ENCODE measurements at regions not wholly inside any gene's neighbourhood (a gene's known extent, or its start where the extent isn't known, plus 50 kb on each side); places are given as distances from the start of the nearest gene placed in this dataset.

DNA sequence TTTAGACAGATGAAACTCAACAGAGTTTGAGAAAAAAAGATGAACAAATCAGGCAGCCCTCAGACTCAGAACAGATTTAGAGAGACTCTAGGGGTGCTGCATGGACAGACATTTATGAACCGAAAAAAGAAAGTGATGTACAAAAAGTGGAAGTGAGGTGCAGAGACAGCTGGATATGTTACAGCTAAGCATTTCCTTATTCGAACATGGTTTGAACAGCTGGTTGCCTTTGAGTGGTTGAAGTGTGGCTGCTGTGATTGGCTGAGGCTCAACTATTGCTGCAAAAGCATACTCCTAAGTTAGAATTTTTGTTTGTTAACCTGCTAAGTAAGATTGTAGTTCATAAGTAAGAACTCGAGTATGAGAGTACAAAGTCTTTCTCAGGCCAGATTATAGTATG is 331.5 kb upstream of the PABPC4L start:
- no peak for TF ChIP-seq POLR2A (IDR thresholded peaks at IDR 0.05)
- TF ChIP-seq, protein P1, sequence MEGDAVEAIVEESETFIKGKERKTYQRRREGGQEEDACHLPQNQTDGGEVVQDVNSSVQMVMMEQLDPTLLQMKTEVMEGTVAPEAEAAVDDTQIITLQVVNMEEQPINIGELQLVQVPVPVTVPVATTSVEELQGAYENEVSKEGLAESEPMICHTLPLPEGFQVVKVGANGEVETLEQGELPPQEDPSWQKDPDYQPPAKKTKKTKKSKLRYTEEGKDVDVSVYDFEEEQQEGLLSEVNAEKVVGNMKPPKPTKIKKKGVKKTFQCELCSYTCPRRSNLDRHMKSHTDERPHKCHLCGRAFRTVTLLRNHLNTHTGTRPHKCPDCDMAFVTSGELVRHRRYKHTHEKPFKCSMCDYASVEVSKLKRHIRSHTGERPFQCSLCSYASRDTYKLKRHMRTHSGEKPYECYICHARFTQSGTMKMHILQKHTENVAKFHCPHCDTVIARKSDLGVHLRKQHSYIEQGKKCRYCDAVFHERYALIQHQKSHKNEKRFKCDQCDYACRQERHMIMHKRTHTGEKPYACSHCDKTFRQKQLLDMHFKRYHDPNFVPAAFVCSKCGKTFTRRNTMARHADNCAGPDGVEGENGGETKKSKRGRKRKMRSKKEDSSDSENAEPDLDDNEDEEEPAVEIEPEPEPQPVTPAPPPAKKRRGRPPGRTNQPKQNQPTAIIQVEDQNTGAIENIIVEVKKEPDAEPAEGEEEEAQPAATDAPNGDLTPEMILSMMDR (IDR thresholded peaks at IDR 0.05 in 4 of 5, conservative IDR thresholded peaks at IDR 0.05 in 1 of 5): no peak

All from gastrocnemius medialis (tissue), 4 donors.